Hindlimb muscle (tissue), 1 donor: ENCODE measurements at regions not wholly inside any gene's neighbourhood (a gene's known extent, or its start where the extent isn't known, plus 50 kb on each side); places are given as distances from the start of the nearest gene placed in this dataset.
"Not testable (repeated sequence)": the region's sequence is repeated elsewhere in the genome, so short reads cannot be mapped to it uniquely, and the experiment has no call there.

Source experiments
- DNase-seq: peaks from one replicate; pipeline ENCODE4 v3.0.0-alpha.2; 2013

DNA sequence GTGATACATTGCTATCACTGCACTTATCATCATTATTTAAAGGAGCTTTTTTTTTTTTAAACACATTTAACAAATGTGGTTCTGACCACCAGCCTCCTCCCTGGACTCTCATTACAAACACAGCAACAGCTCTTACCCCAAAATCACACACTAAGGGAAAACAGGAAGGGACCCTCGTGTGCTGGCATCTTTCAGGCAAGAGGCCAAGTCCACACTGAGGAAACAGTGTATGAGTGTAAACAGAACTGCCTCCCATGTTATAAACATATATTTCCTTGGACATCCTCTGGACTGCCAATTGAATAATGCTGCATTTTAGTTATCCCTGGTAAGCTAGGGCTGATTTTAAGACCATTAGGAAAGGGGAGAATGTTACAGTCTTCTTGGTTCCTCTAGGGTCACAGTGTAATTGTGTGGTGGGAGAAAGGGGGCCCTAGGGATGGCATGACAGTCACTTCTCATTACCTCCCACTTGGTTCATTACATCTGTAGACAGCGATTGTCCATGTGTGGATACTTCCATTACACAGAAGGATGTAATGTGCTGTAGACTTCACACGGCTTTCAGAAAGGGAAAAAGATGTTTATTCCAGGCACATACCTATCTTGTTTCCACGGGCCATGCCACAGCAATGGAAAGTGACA lies 244.6 kb upstream of the TET2 start:
- no peak for DNase-seq

DNA sequence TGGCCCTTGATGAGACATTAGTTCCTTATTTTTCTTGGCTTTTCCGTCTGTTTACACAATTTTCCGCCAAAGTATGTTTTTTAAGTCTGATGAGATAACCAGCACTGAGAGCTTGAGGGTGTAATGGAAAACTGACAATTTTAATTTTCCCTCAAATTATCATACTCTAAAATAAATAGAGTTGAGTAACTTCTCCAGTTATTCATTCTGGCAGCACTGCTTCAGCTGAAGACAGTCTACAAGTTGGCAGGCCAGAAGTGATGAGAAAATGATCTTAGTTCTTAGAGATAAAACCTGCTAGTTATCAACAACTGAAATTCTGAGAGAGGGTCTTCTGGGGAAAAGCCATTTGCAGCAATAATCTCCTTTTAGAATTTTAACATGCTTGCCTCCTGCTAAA lies 241.6 kb upstream of the TET2 start:
- DNase-seq: no peak

DNA sequence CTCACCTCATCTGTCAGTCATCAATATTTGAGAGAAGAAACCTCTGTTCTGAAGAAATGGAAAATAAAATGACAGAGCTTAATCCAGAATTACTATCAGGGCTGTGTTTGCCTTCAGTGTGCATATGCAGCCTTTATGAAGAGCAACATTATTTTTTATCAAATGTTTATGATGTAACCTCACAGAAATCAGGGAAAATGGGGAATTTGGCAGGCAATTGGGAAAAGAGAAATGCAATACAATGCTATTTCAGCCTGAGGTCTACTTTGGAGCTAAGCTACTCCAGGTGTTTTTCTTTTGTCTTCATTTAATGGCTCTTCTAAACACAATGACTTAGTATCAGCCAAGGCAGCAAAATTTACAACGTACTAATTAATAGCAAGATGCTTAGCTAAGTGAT lies 241.1 kb upstream of the TET2 start:
- DNase-seq: no peak

DNA sequence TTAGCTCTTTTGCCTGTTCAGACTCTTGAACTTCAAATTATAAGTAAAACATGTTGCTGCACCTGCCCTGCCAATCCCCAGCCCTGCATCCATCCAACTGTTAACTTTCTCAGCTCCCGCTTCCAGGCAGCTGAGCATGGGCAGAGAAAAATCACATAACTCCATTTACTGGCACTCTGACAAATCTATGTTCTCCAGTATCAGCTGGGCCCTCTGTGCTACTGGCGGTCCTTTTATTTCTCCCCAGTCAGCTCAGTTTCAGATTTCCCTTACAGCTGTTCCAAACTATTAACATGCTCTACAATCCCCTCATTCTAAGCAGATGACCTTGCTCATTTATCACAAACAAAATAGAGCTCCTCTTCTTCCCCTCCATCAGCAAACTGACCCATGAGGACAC lies 240.4 kb upstream of the TET2 start:
- peak; percentile 42 for DNase-seq

DNA sequence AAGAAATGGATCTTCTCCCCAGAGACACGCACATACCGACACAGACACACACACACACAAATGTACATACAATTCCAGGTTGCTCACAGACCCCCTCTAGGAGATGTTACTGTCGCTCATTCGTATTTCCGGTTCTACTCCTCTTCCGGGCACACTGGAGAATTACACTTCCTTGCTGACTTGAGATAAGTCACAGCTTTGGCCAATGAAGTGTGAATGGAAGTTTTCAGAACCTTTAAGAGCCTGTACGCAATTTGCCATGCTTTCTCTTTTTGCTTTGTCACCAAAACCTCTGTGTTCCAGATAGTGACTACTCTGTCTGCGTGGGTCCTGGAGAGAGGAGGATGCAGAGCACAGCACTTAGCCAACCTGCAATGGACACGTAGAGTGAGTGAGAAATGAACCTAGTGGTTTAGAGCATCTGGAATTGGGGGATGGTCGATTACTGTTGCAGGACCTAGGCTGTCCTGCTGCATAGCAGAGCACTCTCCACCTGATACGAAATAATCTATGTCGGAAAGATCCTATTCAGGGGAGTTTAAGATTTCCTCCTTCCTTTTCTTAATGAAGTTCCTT lies 239.5 kb upstream of the TET2 start:
- DNase-seq: no peak

DNA sequence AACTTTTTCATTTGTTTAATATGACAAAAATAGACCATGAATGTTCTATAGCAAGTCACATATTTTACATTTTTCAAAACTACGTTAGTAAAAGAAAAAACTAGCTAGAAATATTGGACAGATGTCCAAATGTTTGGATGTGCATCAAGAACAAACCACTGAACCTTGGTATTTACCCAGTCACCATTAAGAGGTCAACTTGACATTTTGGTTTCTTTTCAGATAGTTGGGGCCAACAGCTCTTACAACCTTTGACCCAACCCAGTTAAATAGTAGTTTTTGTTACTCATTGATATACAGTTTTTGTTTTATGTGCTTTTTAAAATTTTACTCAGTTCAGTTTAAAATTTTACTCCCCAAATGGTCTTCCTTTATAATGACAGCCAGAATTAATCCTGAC lies 238.7 kb upstream of the TET2 start:
- no peak for DNase-seq

DNA sequence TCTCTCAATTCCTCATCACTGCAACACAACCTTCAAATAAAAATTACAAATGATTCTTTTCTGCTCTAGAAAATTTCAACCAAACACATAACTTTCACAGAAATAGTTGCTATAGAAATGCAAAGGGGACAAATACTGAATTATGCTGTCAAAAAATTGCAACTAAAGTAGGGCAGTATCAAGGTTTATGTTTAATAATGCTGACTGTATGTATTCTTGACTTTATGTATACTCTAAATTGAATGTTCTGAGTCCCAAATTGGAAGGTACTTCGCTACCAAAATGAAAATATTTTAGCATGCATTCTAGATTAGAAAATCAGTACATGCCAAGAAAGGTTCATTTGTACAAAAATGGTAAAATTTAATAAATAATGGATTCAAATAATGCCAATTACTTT lies 237.3 kb upstream of the TET2 start:
- no peak for DNase-seq

DNA sequence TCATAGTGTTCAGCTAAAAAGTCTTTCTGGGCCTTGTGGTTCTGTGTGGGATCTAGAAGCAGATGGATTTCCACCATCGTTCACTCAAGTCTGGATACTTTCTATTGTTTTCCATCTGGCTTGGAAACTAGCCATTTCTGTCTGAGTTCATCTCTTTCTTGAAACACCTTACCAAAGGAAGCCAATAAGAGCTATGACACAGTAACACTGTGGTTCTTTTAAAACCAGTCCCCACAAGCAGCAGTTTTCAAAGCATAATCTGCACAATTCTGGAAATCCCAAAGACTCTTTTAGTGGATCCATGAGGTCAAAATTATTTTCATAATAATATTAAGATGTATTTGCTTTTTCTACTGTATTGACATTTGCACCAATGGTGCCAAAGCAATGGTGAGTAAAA lies 234.2 kb upstream of the TET2 start:
- DNase-seq: no peak

DNA sequence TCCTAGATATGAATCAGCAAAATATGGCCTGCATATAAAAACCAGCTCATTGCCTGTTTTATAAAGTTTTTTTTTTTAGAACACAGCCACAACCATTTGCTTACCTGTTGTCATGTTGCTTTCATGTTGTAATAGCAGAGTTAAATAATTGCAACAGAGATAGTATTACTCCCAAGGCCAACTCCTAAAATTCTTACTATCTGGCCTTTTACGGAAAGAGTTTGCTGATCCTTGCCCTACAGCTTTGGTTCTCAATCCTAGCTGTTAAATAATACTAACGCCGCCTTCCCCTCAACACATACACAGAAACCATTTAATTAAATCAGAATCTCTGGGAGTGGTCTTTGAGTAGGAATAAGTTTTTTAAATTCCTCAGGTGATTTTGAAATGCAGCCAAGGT lies 231.3 kb upstream of the TET2 start:
- no peak for DNase-seq

DNA sequence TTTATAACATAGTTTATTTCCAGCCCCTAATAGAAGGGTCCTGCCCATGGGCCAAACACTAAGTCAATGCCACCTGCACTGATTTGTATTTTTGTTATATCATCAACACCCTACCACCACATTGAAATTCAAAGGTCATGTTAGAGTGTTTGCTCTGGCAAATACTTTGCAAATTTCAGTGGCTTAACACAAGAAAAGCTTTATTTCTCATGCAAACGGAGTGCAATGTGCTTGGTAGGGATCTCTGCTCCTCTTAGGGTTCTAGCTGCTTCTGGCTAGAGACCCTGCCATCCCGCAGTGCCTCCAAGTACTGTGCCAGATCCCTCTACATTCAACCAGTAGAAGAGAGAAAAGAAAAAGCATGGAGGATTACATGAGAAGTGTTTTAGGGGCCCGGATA lies 230.8 kb upstream of the TET2 start:
- DNase-seq: no peak

DNA sequence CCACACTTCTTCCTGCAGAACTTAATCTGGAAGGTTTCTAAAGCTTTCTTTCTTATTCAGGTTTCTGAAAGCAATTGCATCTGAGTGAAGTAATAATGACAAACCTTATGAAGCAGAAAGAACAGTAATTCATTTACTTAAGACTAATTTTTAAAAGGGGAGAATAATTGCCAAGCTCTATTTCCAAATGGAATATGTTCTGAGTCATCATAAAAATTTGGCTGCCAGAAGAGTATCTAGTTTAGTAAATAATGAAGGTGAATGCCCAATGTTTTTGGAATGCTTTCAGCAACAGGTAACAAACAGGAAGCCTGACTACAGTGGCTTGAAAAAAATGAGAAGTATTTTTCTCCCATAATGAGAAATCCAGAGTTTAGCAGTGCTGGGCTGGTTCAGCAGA lies 227.3 kb upstream of the TET2 start:
- DNase-seq: no peak

DNA sequence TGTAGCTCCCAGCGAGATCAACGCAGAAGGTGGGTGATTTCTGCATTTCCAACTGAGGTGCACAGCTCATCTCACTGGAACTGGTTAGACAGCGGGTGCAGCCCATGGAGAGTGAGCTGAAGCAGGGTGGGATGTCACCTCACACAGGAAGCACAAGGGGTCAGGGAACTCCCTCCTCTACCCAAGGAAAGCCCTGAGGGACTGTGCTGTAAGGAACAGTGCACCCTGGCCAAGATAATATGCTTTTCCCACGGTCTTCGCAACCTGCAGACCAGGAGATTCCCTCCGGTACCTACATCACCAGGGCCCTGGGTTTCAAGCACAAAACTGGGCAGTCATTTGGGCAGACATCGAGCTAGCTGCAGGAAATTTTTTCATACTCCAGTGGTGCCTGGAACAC lies 216.4 kb upstream of the TET2 start:
- no peak for DNase-seq

DNA sequence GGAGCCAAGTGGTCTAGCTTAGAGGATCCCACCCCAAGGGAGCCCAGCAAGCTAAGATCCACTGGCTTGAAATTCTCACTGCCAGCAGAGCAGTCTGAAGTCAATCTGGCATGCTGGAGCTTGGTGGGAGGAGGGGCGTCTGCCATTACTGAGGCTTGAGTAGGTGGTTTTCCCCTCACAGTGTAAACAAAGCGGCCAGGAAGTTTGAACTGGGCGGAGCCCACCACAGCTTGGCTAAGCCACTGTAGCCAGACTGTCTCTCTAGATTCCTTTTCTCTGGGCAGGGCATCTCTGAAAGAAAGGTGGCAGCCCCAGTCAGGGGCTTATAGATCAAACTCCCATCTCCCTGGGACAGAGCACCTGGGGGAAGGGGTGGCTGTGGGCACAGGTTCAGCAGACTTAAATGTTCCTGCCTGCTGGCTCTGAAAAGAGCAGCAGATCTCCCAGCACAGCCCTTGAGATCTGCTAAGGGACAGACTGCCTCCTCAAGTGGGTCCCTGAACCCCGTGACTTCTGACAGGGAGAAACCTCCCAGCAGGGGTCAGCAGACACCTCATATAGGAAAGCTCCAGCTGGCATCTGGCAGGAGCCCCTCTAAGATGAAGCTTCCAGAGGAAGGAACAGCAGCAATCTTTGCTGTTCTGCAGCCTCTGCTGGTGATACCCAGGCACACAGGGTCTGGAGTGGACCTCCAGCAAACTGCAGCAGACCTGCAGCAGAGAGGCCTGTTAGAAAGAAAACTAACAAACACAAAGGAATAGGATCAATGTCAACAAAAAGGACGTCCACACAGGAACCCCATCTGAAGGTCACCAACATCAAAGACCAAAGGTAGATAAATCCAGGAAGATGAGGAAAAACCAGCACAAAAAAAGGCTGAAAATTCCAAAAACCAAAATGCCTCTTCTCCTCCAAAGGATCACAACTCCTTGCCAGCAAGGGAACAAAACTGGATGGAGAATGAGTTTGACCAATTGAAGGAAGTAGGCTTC lies 215.6 kb upstream of the TET2 start:
- not testable (repeated sequence) for DNase-seq

DNA sequence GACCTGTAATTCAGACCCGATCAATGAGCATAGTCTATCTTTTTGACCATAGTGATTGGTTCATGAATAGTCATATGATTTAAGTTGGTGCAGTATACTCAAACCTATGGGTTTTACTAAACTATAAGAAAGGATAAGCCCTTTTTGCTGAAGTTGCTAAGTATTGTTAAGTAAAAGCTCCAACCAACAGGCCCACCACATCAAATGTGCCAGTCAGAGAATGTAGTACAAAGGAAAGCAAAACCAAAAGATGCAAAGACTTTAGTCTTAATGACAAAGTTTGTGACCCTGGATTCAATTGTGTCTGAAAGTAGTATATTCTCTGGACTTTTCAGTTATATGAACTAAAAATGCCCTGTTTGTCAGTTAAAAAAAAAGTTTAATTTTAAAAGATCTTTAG lies 208.1 kb upstream of the TET2 start:
- DNase-seq: no peak

DNA sequence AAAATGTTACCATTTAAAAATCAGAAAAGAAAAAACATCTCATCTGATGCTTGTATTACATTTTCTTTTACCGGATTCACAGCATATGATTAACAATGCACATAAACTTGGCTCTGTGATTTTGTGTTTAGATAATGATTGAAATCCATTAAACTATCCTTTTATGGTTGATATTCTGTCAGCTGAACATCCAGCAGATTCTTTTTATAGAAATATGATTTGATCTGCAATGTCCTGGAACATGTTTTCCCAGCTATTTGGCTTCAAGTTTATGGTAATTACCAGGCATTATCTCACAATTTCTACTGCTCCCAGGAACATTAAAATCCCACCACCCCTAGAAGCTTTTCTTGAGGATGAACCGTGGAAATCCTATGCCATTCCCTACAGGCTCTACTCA lies 205.7 kb upstream of the TET2 start:
- no peak for DNase-seq

DNA sequence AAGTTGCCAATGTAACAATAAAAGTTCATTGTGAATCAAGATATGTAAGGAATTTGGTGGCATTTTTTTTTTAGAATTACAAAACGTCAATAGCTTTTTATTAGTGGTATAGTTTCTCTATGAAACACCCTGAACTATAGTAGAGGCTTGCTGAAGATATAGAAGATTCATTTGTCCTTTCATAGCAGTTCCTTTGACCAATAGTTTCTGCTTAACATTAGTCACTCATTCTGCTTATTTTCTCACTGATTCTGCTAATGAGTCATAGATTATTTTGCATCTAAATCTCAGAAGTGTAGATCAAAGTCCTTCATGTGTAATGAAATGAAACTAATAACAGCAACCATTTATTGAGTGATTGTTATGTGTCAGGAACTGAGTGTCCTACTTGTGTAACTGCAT lies 205.0 kb upstream of the TET2 start:
- DNase-seq: no peak

DNA sequence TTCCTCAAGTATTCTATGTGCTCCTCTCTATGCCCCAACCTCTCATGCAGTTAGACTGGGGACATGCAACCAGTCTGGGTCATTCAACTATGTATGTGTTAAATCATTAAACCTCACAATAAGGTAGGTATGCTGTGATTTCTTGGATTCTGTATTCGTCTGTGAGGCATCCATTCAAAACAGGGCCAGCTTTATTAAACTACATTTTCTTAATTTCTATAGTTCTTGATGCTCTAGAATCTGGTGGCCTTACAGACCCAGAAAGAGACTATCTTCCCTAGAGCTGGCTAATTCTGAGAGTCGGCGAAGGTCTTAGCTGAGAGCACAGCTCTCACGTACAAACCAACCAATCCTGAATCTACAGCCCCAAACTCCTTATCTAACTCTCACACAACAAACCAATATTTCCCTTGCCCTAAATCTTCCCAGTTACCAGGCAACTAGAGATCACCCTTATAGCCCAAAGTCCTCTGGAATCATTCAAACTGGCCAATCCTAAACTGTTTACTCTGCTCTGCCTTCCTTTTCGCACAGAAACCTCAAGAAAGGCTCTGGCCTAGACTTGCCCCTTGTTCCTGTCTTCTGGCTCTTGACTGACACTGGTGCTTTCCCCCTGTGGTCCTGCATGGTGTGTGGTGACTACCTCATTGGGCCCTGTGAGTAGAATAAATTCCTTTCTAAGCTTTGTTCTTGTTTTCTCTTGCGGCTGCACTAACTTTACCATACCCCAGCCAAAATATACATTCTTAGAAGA lies 203.5 kb upstream of the TET2 start:
- DNase-seq: no peak

DNA sequence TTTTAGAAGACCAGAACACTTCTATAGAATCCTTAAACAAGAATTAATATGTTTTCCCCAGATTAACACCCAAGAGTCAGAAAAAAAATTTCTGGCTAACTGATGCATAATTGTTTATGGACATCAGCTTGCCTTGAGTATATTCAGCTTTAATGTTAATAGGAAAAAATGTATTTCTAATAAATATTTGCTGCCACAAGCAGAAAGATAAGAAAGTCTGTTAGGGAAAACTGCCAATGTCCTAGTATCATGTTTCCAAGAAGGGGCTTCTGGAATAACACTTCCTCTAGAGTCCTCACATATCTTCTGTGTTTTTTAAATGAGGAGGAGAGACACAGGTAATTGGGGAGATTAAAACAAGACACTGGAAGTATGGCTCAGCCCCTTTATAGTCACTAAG lies 202.1 kb upstream of the TET2 start:
- no peak for DNase-seq

DNA sequence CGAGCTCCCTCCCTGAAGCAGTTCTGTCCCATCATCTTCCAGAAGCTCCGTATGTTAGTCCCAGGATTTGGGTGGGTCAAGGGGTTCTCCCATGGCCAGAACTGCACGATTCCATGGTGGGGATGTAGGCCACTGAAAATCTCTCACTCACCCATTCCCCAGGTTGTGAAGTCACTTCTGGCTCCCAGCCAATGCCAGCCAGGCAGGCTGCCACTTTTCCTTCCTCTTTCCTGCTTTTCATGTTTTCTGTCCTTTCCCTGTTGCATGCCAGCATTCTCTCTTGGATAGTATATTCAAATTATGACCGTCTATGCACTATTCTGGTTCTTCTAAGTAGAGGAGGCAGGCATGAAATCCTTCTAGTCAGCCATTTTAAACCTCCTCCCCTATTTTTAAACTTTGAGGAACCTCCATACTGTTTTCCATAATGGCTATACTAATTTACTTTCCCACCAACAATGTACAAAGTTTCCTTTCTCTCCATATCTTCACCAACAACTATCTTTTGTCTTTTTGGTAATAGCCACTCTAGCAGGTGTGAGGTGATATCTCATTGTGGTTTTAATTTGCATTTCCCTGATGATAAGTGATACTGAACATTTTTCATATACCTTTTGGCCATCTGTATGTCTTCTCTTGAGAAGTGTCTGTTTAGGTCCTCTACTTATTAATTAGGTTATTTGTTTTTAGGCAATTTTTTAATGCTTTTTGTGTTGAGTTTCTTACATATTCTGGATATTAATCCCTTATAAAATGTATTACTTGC lies 182.1 kb upstream of the TET2 start:
- DNase-seq: no peak

DNA sequence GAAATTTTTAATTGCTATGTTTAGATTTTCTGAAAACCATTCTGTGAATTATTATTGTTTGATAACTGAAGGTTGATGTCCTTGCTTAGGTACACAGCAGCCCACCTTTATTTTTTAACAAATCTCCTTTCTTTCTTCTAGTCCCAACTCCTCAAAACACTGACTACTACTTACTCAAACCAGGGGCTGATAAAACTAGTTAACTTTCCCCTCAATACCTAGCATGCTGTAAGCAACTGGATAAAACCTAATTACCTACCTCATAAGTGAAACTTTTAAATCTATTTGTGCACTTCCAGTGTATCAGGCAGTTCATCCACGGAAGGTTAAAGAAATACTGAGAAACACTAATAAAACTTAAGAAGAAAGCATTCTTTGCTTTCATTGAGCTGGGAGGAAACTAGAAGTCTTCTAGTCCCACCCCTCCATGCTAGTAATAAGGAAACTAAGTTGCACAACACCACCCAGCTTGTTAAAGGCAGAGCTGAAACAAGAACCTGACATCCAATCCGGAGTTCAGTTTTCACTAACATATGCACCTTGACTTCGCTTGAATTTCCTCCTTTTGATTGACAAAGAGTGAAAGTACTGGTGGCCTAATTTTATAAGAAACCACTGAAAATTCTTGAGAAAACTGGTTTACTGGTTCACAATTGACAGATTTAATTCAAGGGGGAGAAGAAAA lies 180.2 kb upstream of the TET2 start:
- peak; percentile 11 for DNase-seq

DNA sequence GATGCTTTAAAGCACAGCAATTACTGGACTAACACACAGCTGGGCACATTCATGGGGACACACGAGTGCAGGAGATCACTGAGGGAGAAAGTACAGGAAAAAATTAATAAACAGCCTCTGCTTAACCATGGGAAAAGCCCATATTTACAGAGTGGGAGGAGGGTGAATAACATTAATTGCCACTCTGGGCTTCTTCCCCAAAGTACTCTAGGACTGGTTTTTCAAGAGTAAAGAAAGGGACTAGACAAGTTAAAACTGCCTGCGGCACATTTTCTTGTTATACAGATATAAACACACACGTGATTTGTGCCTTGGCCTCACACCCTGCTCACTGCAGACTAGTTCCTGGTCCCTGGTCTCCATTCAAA lies 179.7 kb upstream of the TET2 start:
- DNase-seq: no peak
